Type B pancreatic cell (in vitro differentiated cells): ENCODE measurements at regions not wholly inside any gene's neighbourhood (a gene's known extent, or its start where the extent isn't known, plus 50 kb on each side); places are given as distances from the start of the nearest gene placed in this dataset.

ENCODE experiments used
- DNase-seq: peaks from one replicate; pipeline ENCODE4 v3.0.0; 2021; ENCODE audit warnings: mixed read lengths; ENCODE audit not compliant: unreplicated experiment; ENCODE audit errors: extremely low spot score
- H3K27ac Mint-ChIP-seq: 2 replicates; pipeline ENCODE4 v1.8.0; 2021; ENCODE audit warnings: mild to moderate bottlenecking, mixed read lengths
- H3K27me3 Mint-ChIP-seq: 2 replicates; pipeline ENCODE4 v1.8.0; 2021; ENCODE audit warnings: mixed read lengths
- H3K36me3 Mint-ChIP-seq: 2 replicates; pipeline ENCODE4 v1.8.0; 2021; ENCODE audit warnings: mixed read lengths
- H3K4me1 Mint-ChIP-seq: one replicate; pipeline ENCODE4 v1.8.0; 2021; ENCODE audit warnings: mixed read lengths; ENCODE audit not compliant: unreplicated experiment
- H3K4me3 Mint-ChIP-seq: 2 replicates; pipeline ENCODE4 v1.8.0; 2021; ENCODE audit warnings: mild to moderate bottlenecking, mixed read lengths
- H3K9me3 Mint-ChIP-seq: 2 replicates; pipeline ENCODE4 v1.8.0; 2021; ENCODE audit warnings: mixed read lengths
- CTCF ChIP-seq: fragments of 200-600 bp; sonication (generic); conservative IDR thresholded peaks from 2 replicates; pipeline ENCODE4 v1.5.0; 2021; ENCODE audit warnings: antibody characterized with exemption, mild to moderate bottlenecking

DNA sequence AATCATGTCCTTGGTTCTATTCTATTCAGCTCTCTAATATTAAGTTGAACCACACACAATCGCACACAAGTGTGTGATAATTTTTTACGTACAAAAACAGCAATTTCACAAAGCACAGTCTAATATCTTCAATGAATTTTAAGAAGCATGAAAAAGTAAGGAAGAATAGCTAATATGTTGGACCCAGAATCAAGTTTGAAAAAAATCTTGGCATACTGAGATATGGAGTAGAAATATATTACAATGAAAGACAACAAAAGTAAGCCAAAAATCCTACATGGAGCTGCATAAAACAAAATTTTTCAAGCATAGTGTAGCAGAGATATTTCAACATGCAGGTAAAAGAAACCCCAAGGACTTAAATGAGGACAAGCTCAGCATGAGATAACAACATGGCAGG lies 219.1 kb upstream of the RND3 start:
- Mint-ChIP-seq H3K27ac (no peak overlapping the region), H3K4me1 (peaks cover 12% of the 10 kb centered on the region), H3K27me3 (no peaks in the 10 kb centered on the region), H3K4me3 (no peak overlapping the region), H3K9me3 (no peaks in the 10 kb centered on the region), H3K36me3 (no peaks in the 10 kb centered on the region)
- TF ChIP-seq CTCF: no peak
- DNase-seq: no peak

DNA sequence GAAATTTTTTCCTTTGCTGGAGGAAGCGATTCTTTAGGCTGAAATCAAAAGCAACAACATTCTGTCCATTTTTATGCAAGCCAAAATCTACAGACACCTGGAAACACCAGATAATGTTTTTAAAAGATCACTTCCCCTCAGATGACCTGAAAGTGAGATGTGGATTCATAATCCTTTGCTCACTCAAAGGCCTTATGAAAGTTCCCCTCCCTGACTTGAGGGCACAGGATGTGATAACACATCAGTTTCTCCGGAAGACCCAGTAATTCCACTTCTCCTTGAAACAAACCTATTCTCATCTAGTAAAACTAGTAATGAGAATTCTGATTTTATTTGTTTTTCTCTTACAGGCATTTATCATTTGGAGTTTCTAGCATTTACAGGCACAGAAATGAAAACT lies 218.3 kb upstream of the RND3 start:
- H3K9me3 Mint-ChIP-seq: no peaks in the 10 kb centered on the region
- H3K4me1 Mint-ChIP-seq: peaks cover 12% of the 10 kb centered on the region
- H3K4me3 Mint-ChIP-seq: no peak overlapping the region
- H3K27ac Mint-ChIP-seq: no peak overlapping the region
- TF ChIP-seq CTCF: no peak
- H3K27me3 Mint-ChIP-seq: no peaks in the 10 kb centered on the region
- no peak for DNase-seq
- H3K36me3 Mint-ChIP-seq: no peaks in the 10 kb centered on the region

GRCh38 chr2:150705357-150705756 lies 217.9 kb upstream of the RND3 start:
- Mint-ChIP-seq H3K27ac (no peak overlapping the region), H3K4me1 (peaks cover 12% of the 10 kb centered on the region), H3K36me3 (no peaks in the 10 kb centered on the region), H3K27me3 (no peaks in the 10 kb centered on the region), H3K9me3 (no peaks in the 10 kb centered on the region), H3K4me3 (no peak overlapping the region)
- DNase-seq: no peak
- TF ChIP-seq CTCF: no peak

DNA sequence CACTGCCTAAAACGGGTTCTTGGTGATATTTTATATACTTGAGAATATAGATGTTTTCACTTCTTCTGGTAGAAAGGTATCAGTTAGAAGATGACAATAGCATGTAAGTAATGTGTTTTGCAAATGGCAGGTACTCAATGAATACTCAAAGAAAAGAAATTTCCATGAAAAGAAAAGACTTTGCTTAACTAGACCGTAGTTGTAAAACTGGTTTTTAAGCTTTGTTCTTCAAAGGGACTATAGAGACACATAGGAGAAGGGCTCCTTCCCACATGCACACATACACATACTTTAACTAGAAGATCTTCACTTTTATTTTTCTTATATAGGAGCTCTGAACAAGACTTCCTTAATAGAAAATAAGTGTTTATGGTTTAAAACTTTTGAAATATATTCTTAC lies 215.3 kb upstream of the RND3 start:
- H3K4me1 Mint-ChIP-seq: peaks cover 15% of the 10 kb centered on the region
- H3K9me3 Mint-ChIP-seq: no peaks in the 10 kb centered on the region
- DNase-seq: no peak
- H3K36me3 Mint-ChIP-seq: no peaks in the 10 kb centered on the region
- no peak overlapping the region for H3K27ac Mint-ChIP-seq
- no peak overlapping the region for H3K4me3 Mint-ChIP-seq
- TF ChIP-seq CTCF: no peak
- no peaks in the 10 kb centered on the region for H3K27me3 Mint-ChIP-seq

DNA sequence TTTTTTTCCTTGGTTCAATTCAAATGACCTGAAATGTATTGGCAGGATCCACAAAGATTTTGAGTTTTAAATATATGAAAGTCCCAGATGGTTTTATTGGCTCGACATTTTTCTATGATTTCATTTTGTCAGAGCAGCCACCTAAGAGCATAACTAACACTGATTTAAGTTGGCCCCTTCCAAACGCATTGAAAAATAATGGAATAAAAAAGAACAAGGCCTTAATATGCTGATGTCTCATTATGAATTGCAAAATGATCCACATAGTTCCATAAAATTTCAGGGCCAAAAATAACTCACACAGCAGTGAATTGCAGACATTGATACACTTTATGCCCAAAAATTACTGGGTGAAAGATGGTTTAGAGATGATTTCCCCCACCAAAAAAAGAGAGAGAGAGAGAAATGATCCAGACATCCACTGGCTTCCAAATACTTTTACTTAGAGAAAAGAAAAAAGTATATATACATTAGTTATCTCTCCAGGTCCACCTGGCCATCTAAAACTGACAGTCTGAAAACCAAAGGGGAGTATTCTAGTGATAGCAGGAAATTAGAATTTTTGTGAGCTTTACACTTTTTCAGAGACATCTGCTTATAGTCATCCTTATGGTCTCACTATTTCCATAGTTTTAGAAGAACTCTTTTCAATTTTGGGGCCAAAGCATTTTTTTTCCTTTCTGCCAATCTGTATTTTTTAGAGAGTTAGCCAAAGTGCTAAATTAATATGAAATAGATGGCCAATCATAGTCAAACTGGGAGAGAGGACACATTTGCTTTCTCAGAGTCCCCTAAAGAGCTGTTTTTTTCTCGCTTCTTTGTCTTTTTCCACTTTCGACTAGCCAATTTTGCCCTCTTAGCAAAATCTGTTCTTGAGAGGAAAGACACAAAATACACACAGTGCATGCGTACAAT lies 213.5 kb upstream of the RND3 start:
- Mint-ChIP-seq H3K4me1 (peaks cover 13% of the 10 kb centered on the region), H3K27ac (no peak overlapping the region), H3K4me3 (no peak overlapping the region), H3K36me3 (no peaks in the 10 kb centered on the region), H3K27me3 (no peaks in the 10 kb centered on the region), H3K9me3 (no peaks in the 10 kb centered on the region)
- DNase-seq: no peak
- no peak for TF ChIP-seq CTCF
